HUES6 (cell line): ENCODE measurements at regions not wholly inside any gene's neighbourhood (a gene's known extent, or its start where the extent isn't known, plus 50 kb on each side); places are given as distances from the start of the nearest gene placed in this dataset.

Experiments used
- H3K27ac ChIP-seq: 2 replicates; pipeline ENCODE4 v1.7.0; 2013; ENCODE audit warnings: low read depth, mild to moderate bottlenecking, low read length, inconsistent platforms
- H3K27me3 ChIP-seq: 2 replicates; pipeline ENCODE4 v1.6.1; 2013; ENCODE audit warnings: low read length; ENCODE audit not compliant: control insufficient read depth, insufficient read depth
- H3K36me3 ChIP-seq: 2 replicates; pipeline ENCODE4 v1.6.1; 2013; ENCODE audit warnings: low read length; ENCODE audit not compliant: control insufficient read depth, insufficient read depth
- H3K4me1 ChIP-seq: 2 replicates; pipeline ENCODE4 v1.6.1; 2013; ENCODE audit warnings: low read length; ENCODE audit not compliant: control insufficient read depth, insufficient read depth
- H3K4me3 ChIP-seq: 2 replicates; pipeline ENCODE4 v1.5.1; 2013; ENCODE audit warnings: low read depth, low read length
- H3K9ac ChIP-seq: one replicate; pipeline ENCODE4 v1.6.1; 2013; ENCODE audit warnings: mild to moderate bottlenecking, low read length
- H3K9me3 ChIP-seq: 2 replicates; pipeline ENCODE4 v1.6.1; 2013; ENCODE audit warnings: low read depth, low read length; ENCODE audit not compliant: control insufficient read depth, insufficient read depth

- Histone ChIP-seq H3K27me3 (no peaks in the 10 kb centered on the region), H3K4me3 (no peak overlapping the region), H3K9me3 (no peaks in the 10 kb centered on the region), H3K36me3 (no peaks in the 10 kb centered on the region), H3K4me1 (peaks cover 14% of the 10 kb centered on the region; the same call in 1 of the 2 replicates), H3K9ac (no peak overlapping the region), H3K27ac (no peak overlapping the region)
Measured at GRCh38 chr2:217481577-217481976, 521.2 kb downstream of the TNS1 start.

GRCh38 chr2:217479566-217479965 is 523.2 kb downstream of the TNS1 start:
- Histone ChIP-seq H3K4me1 (peaks cover 14% of the 10 kb centered on the region; the same call in 1 of the 2 replicates), H3K4me3 (no peak overlapping the region), H3K36me3 (no peaks in the 10 kb centered on the region), H3K9me3 (no peaks in the 10 kb centered on the region), H3K9ac (no peak overlapping the region), H3K27ac (no peak overlapping the region), H3K27me3 (no peaks in the 10 kb centered on the region)

- H3K4me1 ChIP-seq: peaks cover 14% of the 10 kb centered on the region; the same call in 1 of the 2 replicates
- no peak overlapping the region for H3K27ac ChIP-seq
- no peaks in the 10 kb centered on the region for H3K36me3 ChIP-seq
- no peak overlapping the region for H3K4me3 ChIP-seq
- no peak overlapping the region for H3K9ac ChIP-seq
- H3K9me3 ChIP-seq: no peaks in the 10 kb centered on the region
- H3K27me3 ChIP-seq: no peaks in the 10 kb centered on the region
Measured at GRCh38 chr2:217478831-217479455, 523.9 kb downstream of the TNS1 start.

GRCh38 chr2:217477583-217477982 is 525.2 kb downstream of the TNS1 start:
- Histone ChIP-seq H3K27ac (no peak overlapping the region), H3K9me3 (no peaks in the 10 kb centered on the region)

GRCh38 chr2:217475791-217476190 is 527.0 kb downstream of the TNS1 start:
- Histone ChIP-seq H3K9ac (no peak overlapping the region), H3K27ac (no peak overlapping the region), H3K4me1 (peaks cover 14% of the 10 kb centered on the region; the same call in 1 of the 2 replicates), H3K9me3 (no peaks in the 10 kb centered on the region), H3K36me3 (no peaks in the 10 kb centered on the region), H3K27me3 (no peaks in the 10 kb centered on the region), H3K4me3 (no peak overlapping the region)

More at GRCh38 chr2:217477583-217477982, 525.2 kb downstream of the TNS1 start:
- H3K4me1 ChIP-seq: peaks cover 14% of the 10 kb centered on the region; the same call in 1 of the 2 replicates
- no peak overlapping the region for H3K4me3 ChIP-seq
- no peaks in the 10 kb centered on the region for H3K36me3 ChIP-seq
- no peaks in the 10 kb centered on the region for H3K27me3 ChIP-seq
- H3K9ac ChIP-seq: no peak overlapping the region

- Histone ChIP-seq H3K9me3 (no peaks in the 10 kb centered on the region), H3K36me3 (no peaks in the 10 kb centered on the region), H3K4me1 (peaks cover 14% of the 10 kb centered on the region; the same call in 1 of the 2 replicates), H3K27ac (no peak overlapping the region), H3K9ac (no peak overlapping the region), H3K27me3 (no peaks in the 10 kb centered on the region), H3K4me3 (no peak overlapping the region)
Measured at GRCh38 chr2:217475101-217475500, 527.7 kb downstream of the TNS1 start.

- Histone ChIP-seq H3K9me3 (no peaks in the 10 kb centered on the region), H3K4me3 (no peak overlapping the region), H3K27ac (no peak overlapping the region), H3K4me1 (no peaks in the 10 kb centered on the region), H3K36me3 (no peaks in the 10 kb centered on the region), H3K9ac (no peak overlapping the region), H3K27me3 (no peaks in the 10 kb centered on the region)
Measured at GRCh38 chr2:217471319-217471718, 531.5 kb downstream of the TNS1 start.

GRCh38 chr2:217469203-217469810 is 533.5 kb downstream of the TNS1 start:
- H3K4me1 ChIP-seq: no peaks in the 10 kb centered on the region
- no peak overlapping the region for H3K9ac ChIP-seq
- no peaks in the 10 kb centered on the region for H3K27me3 ChIP-seq
- H3K9me3 ChIP-seq: no peaks in the 10 kb centered on the region
- H3K36me3 ChIP-seq: no peaks in the 10 kb centered on the region
- no peak overlapping the region for H3K27ac ChIP-seq
- no peak overlapping the region for H3K4me3 ChIP-seq

- no peaks in the 10 kb centered on the region for H3K9me3 ChIP-seq
- no peaks in the 10 kb centered on the region for H3K4me1 ChIP-seq
- H3K4me3 ChIP-seq: no peak overlapping the region
- no peaks in the 10 kb centered on the region for H3K27me3 ChIP-seq
- H3K9ac ChIP-seq: no peak overlapping the region
- H3K36me3 ChIP-seq: no peaks in the 10 kb centered on the region
- no peak overlapping the region for H3K27ac ChIP-seq
Measured at GRCh38 chr2:217468042-217468830, 534.6 kb downstream of the TNS1 start.

GRCh38 chr2:217467331-217467730 is 535.5 kb downstream of the TNS1 start:
- Histone ChIP-seq H3K27ac (no peak overlapping the region), H3K36me3 (no peaks in the 10 kb centered on the region), H3K9me3 (no peaks in the 10 kb centered on the region), H3K4me3 (no peak overlapping the region), H3K9ac (no peak overlapping the region), H3K27me3 (no peaks in the 10 kb centered on the region), H3K4me1 (no peaks in the 10 kb centered on the region)

GRCh38 chr2:217466805-217467204 is 536.0 kb downstream of the TNS1 start:
- Histone ChIP-seq H3K9ac (no peak overlapping the region), H3K27ac (no peak overlapping the region)

More at GRCh38 chr2:217466805-217467204, 536.0 kb downstream of the TNS1 start:
- Histone ChIP-seq H3K4me1 (no peaks in the 10 kb centered on the region), H3K9me3 (no peaks in the 10 kb centered on the region), H3K27me3 (no peaks in the 10 kb centered on the region), H3K4me3 (no peak overlapping the region), H3K36me3 (no peaks in the 10 kb centered on the region)
